ENCODE measurements at regions not wholly inside any gene's neighbourhood (a gene's known extent, or its start where the extent isn't known, plus 50 kb on each side); places are given as distances from the start of the nearest gene placed in this dataset.

- no peaks in the 10 kb centered on the region for H3K9me3 ChIP-seq (ENCODE audit: severe bottlenecking)
- TF ChIP-seq CTCF (IDR thresholded peaks at IDR 0.05; ENCODE audit: low read depth, low read length) = no peak
- no peak overlapping the region for H3K27ac ChIP-seq
- H3K4me3 ChIP-seq (ENCODE audit: low read depth, low read length) = no peak overlapping the region
- no peaks in the 10 kb centered on the region for H3K36me3 ChIP-seq
- H3K27me3 ChIP-seq (ENCODE audit: insufficient read depth, low read depth, severe bottlenecking) = no peaks in the 10 kb centered on the region
- no peak for DNase-seq
Observed at GRCh38 chr15:70353606-70354345, 256.1 kb upstream of the TLE3 start.

GRCh38 chr15:70351941-70352774 lies 254.4 kb upstream of the TLE3 start:
- no peaks in the 10 kb centered on the region for H3K36me3 ChIP-seq
- no peaks in the 10 kb centered on the region for H3K27me3 ChIP-seq (ENCODE audit: insufficient read depth, low read depth, severe bottlenecking)
- no peaks in the 10 kb centered on the region for H3K9me3 ChIP-seq (ENCODE audit: severe bottlenecking)
- peak; percentile 19; the same call in 1 of the 2 replicates for TF ChIP-seq CTCF (IDR thresholded peaks at IDR 0.05; ENCODE audit: low read depth, low read length)
- H3K27ac ChIP-seq = no peak overlapping the region
- DNase-seq = no peak
- no peak overlapping the region for H3K4me3 ChIP-seq (ENCODE audit: low read depth, low read length)

- no peaks in the 10 kb centered on the region for H3K9me3 ChIP-seq (ENCODE audit: severe bottlenecking)
- no peak overlapping the region for H3K4me3 ChIP-seq (ENCODE audit: low read depth, low read length)
- H3K36me3 ChIP-seq = no peaks in the 10 kb centered on the region
- no peaks in the 10 kb centered on the region for H3K27me3 ChIP-seq (ENCODE audit: insufficient read depth, low read depth, severe bottlenecking)
- DNase-seq = no peak
- no peak for TF ChIP-seq CTCF (IDR thresholded peaks at IDR 0.05; ENCODE audit: low read depth, low read length)
- no peak overlapping the region for H3K27ac ChIP-seq
Observed at GRCh38 chr15:70351391-70351790, 253.7 kb upstream of the TLE3 start.

GRCh38 chr15:70348581-70349344 lies 251.0 kb upstream of the TLE3 start:
- peak; percentile 75 for DNase-seq
- no peaks in the 10 kb centered on the region for H3K36me3 ChIP-seq
- H3K27me3 ChIP-seq (ENCODE audit: insufficient read depth, low read depth, severe bottlenecking) = no peaks in the 10 kb centered on the region
- H3K9me3 ChIP-seq (ENCODE audit: severe bottlenecking) = no peaks in the 10 kb centered on the region
- peak overlapping the region; percentile 75 for H3K27ac ChIP-seq
- no peak for TF ChIP-seq CTCF (IDR thresholded peaks at IDR 0.05; ENCODE audit: low read depth, low read length)
- peak overlapping the region; percentile 1 for H3K4me3 ChIP-seq (ENCODE audit: low read depth, low read length)

- no peaks in the 10 kb centered on the region for H3K36me3 ChIP-seq
- H3K4me3 ChIP-seq (ENCODE audit: low read depth, low read length) = no peak overlapping the region
- TF ChIP-seq CTCF (IDR thresholded peaks at IDR 0.05; ENCODE audit: low read depth, low read length) = no peak
- no peak for DNase-seq
- H3K9me3 ChIP-seq (ENCODE audit: severe bottlenecking) = no peaks in the 10 kb centered on the region
- no peaks in the 10 kb centered on the region for H3K27me3 ChIP-seq (ENCODE audit: insufficient read depth, low read depth, severe bottlenecking)
- peak overlapping the region; percentile 75 for H3K27ac ChIP-seq
Observed at GRCh38 chr15:70348226-70348543, 250.5 kb upstream of the TLE3 start.

Data from WERI-Rb-1 (cell line).